DND-41 (cell line): ENCODE measurements at regions not wholly inside any gene's neighbourhood (a gene's known extent, or its start where the extent isn't known, plus 50 kb on each side); places are given as distances from the start of the nearest gene placed in this dataset.

Experiments used
- EZH2 ChIP-seq: IDR thresholded peaks from 3 replicates; pipeline ENCODE4 v1.6.1; 2012; ENCODE audit warnings: borderline replicate concordance, low read depth, mild to moderate bottlenecking, moderate library complexity, low read length, inconsistent platforms; ENCODE audit not compliant: severe bottlenecking
- TF ChIP-seq, protein P1 (sequence below): IDR thresholded peaks from 2 replicates; pipeline ENCODE4 v1.5.1; 2012; ENCODE audit warnings: borderline replicate concordance, low read length, moderate library complexity, mild to moderate bottlenecking; ENCODE audit not compliant: poor library complexity, severe bottlenecking; ENCODE audit errors: extremely low read depth

GRCh38 chr9:13603921-13604320 lies 324.4 kb upstream of the MPDZ start:
- TF ChIP-seq EZH2, result no peak
- TF ChIP-seq, protein P1, sequence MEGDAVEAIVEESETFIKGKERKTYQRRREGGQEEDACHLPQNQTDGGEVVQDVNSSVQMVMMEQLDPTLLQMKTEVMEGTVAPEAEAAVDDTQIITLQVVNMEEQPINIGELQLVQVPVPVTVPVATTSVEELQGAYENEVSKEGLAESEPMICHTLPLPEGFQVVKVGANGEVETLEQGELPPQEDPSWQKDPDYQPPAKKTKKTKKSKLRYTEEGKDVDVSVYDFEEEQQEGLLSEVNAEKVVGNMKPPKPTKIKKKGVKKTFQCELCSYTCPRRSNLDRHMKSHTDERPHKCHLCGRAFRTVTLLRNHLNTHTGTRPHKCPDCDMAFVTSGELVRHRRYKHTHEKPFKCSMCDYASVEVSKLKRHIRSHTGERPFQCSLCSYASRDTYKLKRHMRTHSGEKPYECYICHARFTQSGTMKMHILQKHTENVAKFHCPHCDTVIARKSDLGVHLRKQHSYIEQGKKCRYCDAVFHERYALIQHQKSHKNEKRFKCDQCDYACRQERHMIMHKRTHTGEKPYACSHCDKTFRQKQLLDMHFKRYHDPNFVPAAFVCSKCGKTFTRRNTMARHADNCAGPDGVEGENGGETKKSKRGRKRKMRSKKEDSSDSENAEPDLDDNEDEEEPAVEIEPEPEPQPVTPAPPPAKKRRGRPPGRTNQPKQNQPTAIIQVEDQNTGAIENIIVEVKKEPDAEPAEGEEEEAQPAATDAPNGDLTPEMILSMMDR, result no peak
